HG03521 (cell line): ENCODE measurements at regions not wholly inside any gene's neighbourhood (a gene's known extent, or its start where the extent isn't known, plus 50 kb on each side); places are given as distances from the start of the nearest gene placed in this dataset.
"Not testable (repeated sequence)": the region's sequence is repeated elsewhere in the genome, so short reads cannot be mapped to it uniquely, and the experiment has no call there.

ENCODE experiments used
- ATAC-seq: cut with Tn5 transposase; IDR thresholded peaks from one replicate; pipeline ENCODE4 v1.9.1; 2021; ENCODE audit warnings: mild to moderate bottlenecking, moderate library complexity; ENCODE audit not compliant: unreplicated experiment

- no peak for ATAC-seq
These were observed 164.8 kb downstream of the PPIAL4G start for GRCh38 chr1:148318123-148318903.

- ATAC-seq: no peak
These were observed 165.4 kb upstream of the NBPF11 start for GRCh38 chr1:148317288-148317985.

GRCh38 chr1:148315071-148315811, 163.2 kb upstream of the NBPF11 start:
- peak; percentile 78 for ATAC-seq

- no peak for ATAC-seq
These were observed 158.7 kb upstream of the NBPF11 start for GRCh38 chr1:148310807-148311206.

GRCh38 chr1:148309940-148310500, 157.9 kb upstream of the NBPF11 start:
- no peak for ATAC-seq

- ATAC-seq: no peak
These were observed 156.9 kb upstream of the NBPF11 start for GRCh38 chr1:148308832-148309458.

GRCh38 chr1:148307583-148308185, 155.6 kb upstream of the NBPF11 start:
- ATAC-seq: no peak

- ATAC-seq: not testable (repeated sequence)
These were observed 152.9 kb upstream of the NBPF11 start for GRCh38 chr1:148304935-148305334.

GRCh38 chr1:148302586-148303364, 150.7 kb upstream of the NBPF11 start:
- ATAC-seq: peak; percentile 53

GRCh38 chr1:148297852-148298251, 145.8 kb upstream of the NBPF11 start:
- not testable (repeated sequence) for ATAC-seq

GRCh38 chr1:148296511-148296910, 144.4 kb upstream of the NBPF11 start:
- no peak for ATAC-seq

- ATAC-seq: no peak
These were observed 142.2 kb upstream of the NBPF11 start for GRCh38 chr1:148294116-148294807.

- ATAC-seq: no peak
These were observed 141.6 kb upstream of the NBPF11 start for GRCh38 chr1:148293651-148294050.

GRCh38 chr1:148292915-148293314, 140.8 kb upstream of the NBPF11 start:
- ATAC-seq: no peak

- ATAC-seq: no peak
These were observed 138.8 kb upstream of the NBPF11 start for GRCh38 chr1:148290881-148291280.

GRCh38 chr1:148289647-148290046, 137.6 kb upstream of the NBPF11 start:
- no peak for ATAC-seq

GRCh38 chr1:148285946-148286345, 133.9 kb upstream of the NBPF11 start:
- not testable (repeated sequence) for ATAC-seq

- ATAC-seq: peak; percentile 74
These were observed 128.9 kb upstream of the NBPF11 start for GRCh38 chr1:148280831-148281572.
